Fibroblast of lung (primary cell): ENCODE measurements at regions not wholly inside any gene's neighbourhood (a gene's known extent, or its start where the extent isn't known, plus 50 kb on each side); places are given as distances from the start of the nearest gene placed in this dataset.

Source experiments
- CTCF ChIP-seq, 2 donors: IDR thresholded peaks in 1 of 2; conservative IDR thresholded peaks in 1 of 2; 1 replicate in 1 of 2; 2 replicates in 1 of 2; pipeline ENCODE4 v1.5.1; 2011 to 2012; ENCODE audit warnings: low read length in 2 of 2, control low read depth in 1 of 2, inconsistent platforms in 1 of 2, low read depth in 1 of 2, mild to moderate bottlenecking in 1 of 2
- EZH2 ChIP-seq: IDR thresholded peaks from 2 replicates; pipeline ENCODE4 v1.5.1; 2012; ENCODE audit warnings: low read length, control low read depth, mild to moderate bottlenecking; ENCODE audit errors: missing control alignments

DNA sequence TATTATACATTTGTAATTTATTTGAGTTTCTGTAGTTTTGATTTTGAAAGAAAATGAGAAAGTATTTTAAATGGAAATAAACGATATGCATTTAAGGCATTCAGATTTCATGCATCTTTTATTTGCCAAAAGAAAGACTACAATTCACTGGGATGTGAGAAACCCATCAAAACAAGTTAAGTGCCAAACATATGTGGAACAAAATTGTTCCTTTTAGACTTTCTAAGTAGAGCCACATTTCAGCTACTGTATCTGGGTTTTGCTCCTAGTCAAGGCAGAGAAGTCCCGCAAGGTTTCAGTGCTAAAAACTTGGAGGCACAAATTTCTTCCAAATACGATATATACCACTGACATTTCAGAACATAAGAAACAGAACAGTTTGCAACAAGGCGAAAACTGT lies 1191.9 kb downstream of the SLITRK5 start:
- TF ChIP-seq CTCF (conservative IDR thresholded peaks at IDR 0.05 in 1 of 2, IDR thresholded peaks at IDR 0.05 in 1 of 2; ENCODE audit: low read depth in 1 of 2, low read length in 2 of 2) (no peak), EZH2 (no peak)
